MM.1S (cell line): ENCODE measurements at regions not wholly inside any gene's neighbourhood (a gene's known extent, or its start where the extent isn't known, plus 50 kb on each side); places are given as distances from the start of the nearest gene placed in this dataset.
"Not testable (repeated sequence)": the region's sequence is repeated elsewhere in the genome, so short reads cannot be mapped to it uniquely, and the experiment has no call there.

ENCODE experiments used
- DNase-seq: peaks from one replicate; pipeline ENCODE4 v3.0.0-alpha.2; 2015
- H2AFZ ChIP-seq: fragments of 300-600 bp; sonication (generic); 2 replicates; pipeline ENCODE4 v1.6.0; 2016; ENCODE audit warnings: antibody characterized with exemption, low read length
- H3F3A ChIP-seq: fragments of 300-600 bp; sonication (generic); 2 replicates; pipeline ENCODE4 v1.6.1; 2016; ENCODE audit warnings: mild to moderate bottlenecking, antibody characterized with exemption, low read length, moderate library complexity, mixed read lengths; ENCODE audit not compliant: insufficient read depth
- H3K27ac ChIP-seq: fragments of 300-600 bp; sonication (generic); 2 replicates; pipeline ENCODE4 v1.5.1; 2016; ENCODE audit warnings: mild to moderate bottlenecking, low read length
- H3K27me3 ChIP-seq: fragments of 300-600 bp; sonication (generic); replicated peaks from 2 replicates; pipeline ENCODE4 v1.6.0; 2016; ENCODE audit warnings: low read length; ENCODE audit not compliant: insufficient read depth
- H3K36me3 ChIP-seq: fragments of 300-600 bp; sonication (generic); replicated peaks from 2 replicates; pipeline ENCODE4 v1.6.1; 2016; ENCODE audit warnings: mild to moderate bottlenecking, low read length, mixed read lengths; ENCODE audit not compliant: insufficient read depth
- H3K4me1 ChIP-seq: fragments of 300-600 bp; sonication (generic); 2 replicates; pipeline ENCODE4 v1.6.1; 2016; ENCODE audit warnings: low read length, mixed read lengths
- H3K4me2 ChIP-seq: fragments of 300-600 bp; sonication (generic); 2 replicates; pipeline ENCODE4 v1.6.0; 2016; ENCODE audit warnings: low read depth, low read length
- H3K4me3 ChIP-seq: fragments of 300-600 bp; sonication (generic); 2 replicates; pipeline ENCODE4 v1.5.1; 2016; ENCODE audit warnings: low read length, mixed read lengths
- H3K79me2 ChIP-seq: fragments of 300-600 bp; sonication (generic); 2 replicates; pipeline ENCODE4 v1.6.1; 2016; ENCODE audit warnings: mixed run types, low read length, mixed read lengths
- H3K9ac ChIP-seq: fragments of 300-600 bp; sonication (generic); 2 replicates; pipeline ENCODE4 v1.6.1; 2016; ENCODE audit warnings: low read length, mixed read lengths
- H3K9me2 ChIP-seq: fragments of 300-600 bp; sonication (generic); replicated peaks from 2 replicates; pipeline ENCODE4 v1.6.1; 2016; ENCODE audit warnings: mild to moderate bottlenecking, low read length, mixed read lengths; ENCODE audit not compliant: insufficient read depth
- H3K9me3 ChIP-seq: fragments of 300-600 bp; sonication (generic); replicated peaks from 2 replicates; pipeline ENCODE4 v1.6.1; 2016; ENCODE audit warnings: mild to moderate bottlenecking, low read length, mixed read lengths; ENCODE audit not compliant: insufficient read depth
- H4K20me1 ChIP-seq: fragments of 300-600 bp; sonication (generic); 2 replicates; pipeline ENCODE4 v1.6.1; 2016; ENCODE audit warnings: mild to moderate bottlenecking, low read length, moderate library complexity, mixed read lengths; ENCODE audit not compliant: insufficient read depth
- TF ChIP-seq, protein P1 (sequence below): fragments of 300-600 bp; sonication (generic); IDR thresholded peaks from 2 replicates; pipeline ENCODE4 v1.5.1; 2016; ENCODE audit warnings: antibody characterized with exemption, low read length, mixed read lengths

DNA sequence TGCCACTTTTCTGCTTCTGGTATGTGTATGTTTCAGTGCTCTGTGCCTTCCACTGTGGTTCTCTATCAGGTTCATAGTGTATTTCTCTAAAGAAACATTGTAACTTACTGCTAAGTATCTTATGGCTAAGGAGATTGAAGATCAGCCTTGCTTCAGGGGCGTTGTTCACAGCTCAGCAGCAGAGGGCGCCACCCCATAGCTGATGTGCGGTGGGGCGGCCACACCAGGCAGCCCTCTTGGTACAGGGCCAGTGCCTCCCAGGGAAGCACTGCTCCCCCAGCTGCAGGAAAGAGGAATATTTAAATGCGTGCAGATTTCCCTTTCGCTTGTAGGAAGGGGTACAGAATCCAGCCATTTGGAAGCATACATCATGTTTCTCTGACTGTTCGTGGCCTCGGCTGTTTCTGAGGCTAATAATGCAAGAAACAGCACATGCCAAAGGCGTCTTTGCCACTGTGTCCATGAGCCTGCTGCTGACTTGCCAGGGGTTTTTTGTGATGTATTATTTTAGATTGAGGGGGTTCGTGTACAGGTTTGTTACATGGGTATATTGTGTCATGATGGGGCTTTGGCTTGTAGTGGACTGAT lies 96.7 kb downstream of the TBC1D26 start:
- not testable (repeated sequence) for H3K4me3 ChIP-seq, H3K36me3 ChIP-seq, H2AFZ ChIP-seq, H4K20me1 ChIP-seq, H3K4me2 ChIP-seq, H3K9me2 ChIP-seq, H3K9me3 ChIP-seq, H3F3A ChIP-seq, H3K27me3 ChIP-seq, H3K4me1 ChIP-seq, H3K9ac ChIP-seq, H3K79me2 ChIP-seq, H3K27ac ChIP-seq
- TF ChIP-seq, protein P1, sequence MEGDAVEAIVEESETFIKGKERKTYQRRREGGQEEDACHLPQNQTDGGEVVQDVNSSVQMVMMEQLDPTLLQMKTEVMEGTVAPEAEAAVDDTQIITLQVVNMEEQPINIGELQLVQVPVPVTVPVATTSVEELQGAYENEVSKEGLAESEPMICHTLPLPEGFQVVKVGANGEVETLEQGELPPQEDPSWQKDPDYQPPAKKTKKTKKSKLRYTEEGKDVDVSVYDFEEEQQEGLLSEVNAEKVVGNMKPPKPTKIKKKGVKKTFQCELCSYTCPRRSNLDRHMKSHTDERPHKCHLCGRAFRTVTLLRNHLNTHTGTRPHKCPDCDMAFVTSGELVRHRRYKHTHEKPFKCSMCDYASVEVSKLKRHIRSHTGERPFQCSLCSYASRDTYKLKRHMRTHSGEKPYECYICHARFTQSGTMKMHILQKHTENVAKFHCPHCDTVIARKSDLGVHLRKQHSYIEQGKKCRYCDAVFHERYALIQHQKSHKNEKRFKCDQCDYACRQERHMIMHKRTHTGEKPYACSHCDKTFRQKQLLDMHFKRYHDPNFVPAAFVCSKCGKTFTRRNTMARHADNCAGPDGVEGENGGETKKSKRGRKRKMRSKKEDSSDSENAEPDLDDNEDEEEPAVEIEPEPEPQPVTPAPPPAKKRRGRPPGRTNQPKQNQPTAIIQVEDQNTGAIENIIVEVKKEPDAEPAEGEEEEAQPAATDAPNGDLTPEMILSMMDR, result peak; percentile 55
- peak; percentile 50 for DNase-seq

DNA sequence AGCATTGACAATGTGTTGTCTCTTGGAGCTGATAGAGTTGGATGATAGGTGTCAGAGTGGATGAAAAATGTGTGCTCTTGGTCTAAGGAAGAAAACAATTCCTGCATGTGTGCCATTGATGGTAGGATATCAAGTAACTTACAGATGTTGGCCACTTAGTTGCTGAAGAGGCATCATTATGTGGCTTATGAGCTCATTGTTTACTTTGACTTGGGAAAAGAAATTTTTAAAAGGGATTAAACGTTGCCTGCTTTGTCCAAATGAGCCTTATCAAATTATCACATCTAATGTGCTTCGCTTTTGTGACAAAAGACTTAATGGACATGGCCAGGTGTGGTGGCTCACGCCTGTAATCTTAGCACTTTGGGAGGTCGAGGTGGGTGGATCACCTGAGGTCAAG lies 98.1 kb downstream of the TBC1D26 start:
- H3K36me3 ChIP-seq, H3K9me3 ChIP-seq, H3F3A ChIP-seq, H3K27ac ChIP-seq, H3K4me3 ChIP-seq, H3K4me1 ChIP-seq, H3K9me2 ChIP-seq, H3K27me3 ChIP-seq, H2AFZ ChIP-seq, H4K20me1 ChIP-seq, DNase-seq, H3K4me2 ChIP-seq, H3K79me2 ChIP-seq, H3K9ac ChIP-seq: not testable (repeated sequence)

DNA sequence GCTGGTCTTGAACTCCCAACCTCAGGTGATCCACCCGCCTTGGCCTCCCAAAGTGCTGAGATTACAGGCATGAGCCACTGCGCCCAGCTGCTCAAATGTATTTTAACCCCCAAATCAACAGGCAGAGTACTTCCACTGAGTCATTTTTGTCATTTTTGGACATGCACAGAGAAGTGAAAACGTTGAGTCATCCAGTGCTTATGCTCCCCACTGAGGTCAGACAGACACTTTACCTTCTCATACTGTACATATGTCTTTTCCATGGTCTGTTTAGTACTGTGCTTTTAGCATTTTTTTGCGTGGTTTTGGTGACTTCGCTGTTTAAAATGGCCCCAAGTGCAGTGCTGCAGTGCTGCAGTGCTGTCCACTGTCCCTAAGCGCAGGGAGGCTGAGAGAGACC lies 99.1 kb downstream of the TBC1D26 start:
- H3K9me2 ChIP-seq, DNase-seq, H2AFZ ChIP-seq, H3K27me3 ChIP-seq, H4K20me1 ChIP-seq, H3K4me2 ChIP-seq, H3K4me3 ChIP-seq, H3F3A ChIP-seq, H3K9me3 ChIP-seq, H3K36me3 ChIP-seq, H3K4me1 ChIP-seq, H3K9ac ChIP-seq, H3K27ac ChIP-seq, H3K79me2 ChIP-seq: not testable (repeated sequence)

GRCh38 chr17:15832921-15833480 lies 100.9 kb downstream of the TBC1D26 start:
- not testable (repeated sequence) for DNase-seq, H3K27me3 ChIP-seq, H3K9ac ChIP-seq, H3F3A ChIP-seq, H3K79me2 ChIP-seq, H3K4me1 ChIP-seq, H3K4me2 ChIP-seq, H3K9me2 ChIP-seq, H3K4me3 ChIP-seq, H3K27ac ChIP-seq, H3K36me3 ChIP-seq, H2AFZ ChIP-seq, H3K9me3 ChIP-seq, H4K20me1 ChIP-seq

DNA sequence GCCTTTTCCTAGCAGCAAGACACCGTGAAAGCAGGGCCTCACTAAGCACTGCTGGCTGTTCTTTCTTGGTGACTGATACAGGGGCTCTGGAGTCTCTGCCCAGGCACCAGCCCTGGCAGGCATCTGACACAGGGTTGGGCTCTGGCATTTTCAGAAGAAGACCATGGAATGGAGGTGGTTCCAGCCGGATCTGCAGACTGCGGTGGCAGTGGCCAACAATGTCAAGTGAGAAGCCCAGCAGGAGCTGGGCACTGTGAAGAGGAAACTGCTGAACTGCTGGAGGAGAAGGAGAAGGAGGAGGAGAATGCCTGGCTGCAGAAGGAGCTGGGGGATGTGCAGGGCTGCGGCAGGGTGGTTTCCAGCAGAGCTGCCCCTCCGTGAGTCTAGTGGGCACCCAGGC lies 101.8 kb downstream of the TBC1D26 start:
- H3K9me3 ChIP-seq, H3K4me2 ChIP-seq, H3K9ac ChIP-seq, H3K9me2 ChIP-seq, H3K27me3 ChIP-seq, H3K4me1 ChIP-seq, DNase-seq, H3K4me3 ChIP-seq, H3K79me2 ChIP-seq, H3F3A ChIP-seq, H3K27ac ChIP-seq, H3K36me3 ChIP-seq, H2AFZ ChIP-seq, H4K20me1 ChIP-seq: not testable (repeated sequence)

- H3K4me1 ChIP-seq, H3F3A ChIP-seq, H3K27me3 ChIP-seq, H3K79me2 ChIP-seq, H3K27ac ChIP-seq, H3K4me3 ChIP-seq, H4K20me1 ChIP-seq, H3K9ac ChIP-seq, H3K9me3 ChIP-seq, H2AFZ ChIP-seq, H3K9me2 ChIP-seq, H3K4me2 ChIP-seq, DNase-seq, H3K36me3 ChIP-seq: not testable (repeated sequence)
Measured at GRCh38 chr17:15835481-15835880, 103.4 kb downstream of the TBC1D26 start.

DNA sequence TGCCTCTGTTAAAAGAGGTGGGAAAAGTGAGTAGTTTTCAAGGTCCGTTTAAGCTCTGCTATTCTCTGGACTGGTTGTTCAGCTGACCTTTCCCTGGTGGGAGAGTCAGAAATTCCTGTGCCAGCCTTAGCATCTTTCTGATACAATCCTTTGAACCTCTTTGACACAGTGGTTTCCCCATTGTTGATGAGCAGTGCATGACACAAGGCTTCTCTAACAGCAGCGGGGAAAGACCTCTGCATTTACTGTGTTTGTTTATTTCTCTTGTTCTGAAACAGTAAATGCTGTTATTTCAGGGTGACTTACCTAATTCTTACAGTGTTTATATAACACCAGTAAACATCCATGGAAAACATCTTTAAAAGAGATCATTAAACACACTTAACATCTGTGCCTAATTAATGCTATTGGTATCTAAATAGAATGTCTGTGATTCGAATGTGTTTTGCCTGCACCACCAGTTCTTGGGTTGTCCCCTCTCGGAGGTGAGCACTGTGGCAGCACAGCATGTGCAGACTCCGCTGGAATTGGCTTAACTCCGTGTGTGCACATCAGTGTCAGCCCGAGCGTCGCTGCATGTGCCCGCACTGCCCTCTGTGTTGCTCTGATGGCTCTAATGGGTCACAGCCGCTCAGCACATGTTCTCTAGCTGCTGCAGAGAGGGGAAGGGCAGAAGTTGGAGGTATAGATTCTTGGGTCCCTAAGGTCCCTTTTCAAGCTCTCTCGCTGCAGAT lies 104.3 kb downstream of the TBC1D26 start:
- H3K4me2 ChIP-seq, DNase-seq, H3K79me2 ChIP-seq, H2AFZ ChIP-seq, H3K9me3 ChIP-seq, H3K36me3 ChIP-seq, H3K9ac ChIP-seq, H3K4me1 ChIP-seq, H3K9me2 ChIP-seq, H4K20me1 ChIP-seq, H3K4me3 ChIP-seq, H3K27me3 ChIP-seq, H3F3A ChIP-seq, H3K27ac ChIP-seq: not testable (repeated sequence)
